ENCODE measurements at regions not wholly inside any gene's neighbourhood (a gene's known extent, or its start where the extent isn't known, plus 50 kb on each side); places are given as distances from the start of the nearest gene placed in this dataset.

GRCh38 chr3:84439476-84439875, 519.3 kb upstream of the CADM2 start:
- Histone ChIP-seq H3K27ac (no peak overlapping the region), H3K9me3 (no peaks in the 10 kb centered on the region), H3K4me3 (no peak overlapping the region), H3K27me3 (ENCODE audit: low read depth) (no peaks in the 10 kb centered on the region), H3K36me3 (no peaks in the 10 kb centered on the region), H3K4me1 (no peaks in the 10 kb centered on the region)
- no peak for DNase-seq
- intact Hi-C loops (cut with DNase I) = no loop called here
- no peak for TF ChIP-seq CTCF (IDR thresholded peaks at IDR 0.05)
- ATAC-seq = no peak

GRCh38 chr3:84440291-84440690, 518.5 kb upstream of the CADM2 start:
- Histone ChIP-seq H3K4me3 (no peak overlapping the region), H3K27me3 (ENCODE audit: low read depth) (no peaks in the 10 kb centered on the region), H3K27ac (no peak overlapping the region), H3K4me1 (no peaks in the 10 kb centered on the region), H3K9me3 (no peaks in the 10 kb centered on the region), H3K36me3 (no peaks in the 10 kb centered on the region)
- ATAC-seq = no peak
- DNase-seq = no peak
- no peak for TF ChIP-seq CTCF (IDR thresholded peaks at IDR 0.05)
- intact Hi-C loops (cut with DNase I) = no loop called here

- ATAC-seq (no peak), DNase-seq (no peak)
- Histone ChIP-seq H3K4me3 (no peak overlapping the region), H3K4me1 (no peaks in the 10 kb centered on the region), H3K36me3 (no peaks in the 10 kb centered on the region), H3K9me3 (no peaks in the 10 kb centered on the region), H3K27ac (no peak overlapping the region), H3K27me3 (ENCODE audit: low read depth) (no peaks in the 10 kb centered on the region)
- intact Hi-C loops (cut with DNase I) = no loop called here
- TF ChIP-seq CTCF (IDR thresholded peaks at IDR 0.05) = no peak
Observed at GRCh38 chr3:84442533-84442932, 516.3 kb upstream of the CADM2 start.

- no peak for ATAC-seq
- H3K4me3 ChIP-seq = no peak overlapping the region
- no peak for DNase-seq
- no peaks in the 10 kb centered on the region for H3K9me3 ChIP-seq
- no peaks in the 10 kb centered on the region for H3K4me1 ChIP-seq
- H3K36me3 ChIP-seq = no peaks in the 10 kb centered on the region
- H3K27me3 ChIP-seq (ENCODE audit: low read depth) = no peaks in the 10 kb centered on the region
- no peak for TF ChIP-seq CTCF (IDR thresholded peaks at IDR 0.05)
- H3K27ac ChIP-seq = no peak overlapping the region
- intact Hi-C loops (cut with DNase I) = no loop called here
Observed at GRCh38 chr3:84444726-84445521, 513.9 kb upstream of the CADM2 start.

- no peak for ATAC-seq
- Histone ChIP-seq H3K9me3 (peaks cover 5% of the 10 kb centered on the region), H3K4me3 (no peak overlapping the region), H3K36me3 (no peaks in the 10 kb centered on the region), H3K27ac (no peak overlapping the region), H3K4me1 (no peaks in the 10 kb centered on the region), H3K27me3 (ENCODE audit: low read depth) (no peaks in the 10 kb centered on the region)
- intact Hi-C loops (cut with DNase I) = no loop called here
- TF ChIP-seq CTCF (IDR thresholded peaks at IDR 0.05) = no peak
- no peak for DNase-seq
Observed at GRCh38 chr3:84487296-84487695, 471.5 kb upstream of the CADM2 start.
